ENCODE measurements at regions not wholly inside any gene's neighbourhood (a gene's known extent, or its start where the extent isn't known, plus 50 kb on each side); places are given as distances from the start of the nearest gene placed in this dataset.

DNA sequence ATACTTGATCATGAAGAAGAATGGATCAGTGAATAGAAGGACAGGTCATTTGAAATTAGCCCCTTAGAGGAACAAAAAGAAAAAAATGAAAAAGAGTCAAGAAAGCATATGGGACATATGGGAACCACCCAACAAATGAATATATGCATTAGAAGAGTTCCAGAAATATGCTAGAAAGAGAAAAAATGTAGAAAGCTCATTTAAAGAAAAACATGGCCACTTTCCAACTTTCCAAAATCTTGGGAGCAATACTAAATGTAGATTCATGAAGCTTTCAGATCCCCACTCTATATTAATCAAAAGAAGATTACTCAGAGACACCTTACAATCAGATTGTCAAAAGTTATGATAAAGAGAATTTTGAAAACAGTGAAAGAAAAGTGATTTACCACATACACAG, 334.8 kb upstream of the NMUR2 start:
- TF ChIP-seq, protein P1, sequence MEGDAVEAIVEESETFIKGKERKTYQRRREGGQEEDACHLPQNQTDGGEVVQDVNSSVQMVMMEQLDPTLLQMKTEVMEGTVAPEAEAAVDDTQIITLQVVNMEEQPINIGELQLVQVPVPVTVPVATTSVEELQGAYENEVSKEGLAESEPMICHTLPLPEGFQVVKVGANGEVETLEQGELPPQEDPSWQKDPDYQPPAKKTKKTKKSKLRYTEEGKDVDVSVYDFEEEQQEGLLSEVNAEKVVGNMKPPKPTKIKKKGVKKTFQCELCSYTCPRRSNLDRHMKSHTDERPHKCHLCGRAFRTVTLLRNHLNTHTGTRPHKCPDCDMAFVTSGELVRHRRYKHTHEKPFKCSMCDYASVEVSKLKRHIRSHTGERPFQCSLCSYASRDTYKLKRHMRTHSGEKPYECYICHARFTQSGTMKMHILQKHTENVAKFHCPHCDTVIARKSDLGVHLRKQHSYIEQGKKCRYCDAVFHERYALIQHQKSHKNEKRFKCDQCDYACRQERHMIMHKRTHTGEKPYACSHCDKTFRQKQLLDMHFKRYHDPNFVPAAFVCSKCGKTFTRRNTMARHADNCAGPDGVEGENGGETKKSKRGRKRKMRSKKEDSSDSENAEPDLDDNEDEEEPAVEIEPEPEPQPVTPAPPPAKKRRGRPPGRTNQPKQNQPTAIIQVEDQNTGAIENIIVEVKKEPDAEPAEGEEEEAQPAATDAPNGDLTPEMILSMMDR (IDR thresholded peaks at IDR 0.05) = no peak
- TF ChIP-seq POLR2A (IDR thresholded peaks at IDR 0.05) = no peak
- TF ChIP-seq EP300 (IDR thresholded peaks at IDR 0.05) = no peak
